ENCODE measurements at regions not wholly inside any gene's neighbourhood (a gene's known extent, or its start where the extent isn't known, plus 50 kb on each side); places are given as distances from the start of the nearest gene placed in this dataset.

- TF ChIP-seq, protein P1, sequence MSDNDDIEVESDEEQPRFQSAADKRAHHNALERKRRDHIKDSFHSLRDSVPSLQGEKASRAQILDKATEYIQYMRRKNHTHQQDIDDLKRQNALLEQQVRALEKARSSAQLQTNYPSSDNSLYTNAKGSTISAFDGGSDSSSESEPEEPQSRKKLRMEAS (IDR thresholded peaks at IDR 0.05): no peak
- TF ChIP-seq RAD21 (IDR thresholded peaks at IDR 0.05; ENCODE audit: low read depth): no peak
- no peak for TF ChIP-seq EP300 (IDR thresholded peaks at IDR 0.05; ENCODE audit: borderline replicate concordance)
Observed at GRCh38 chr21:33966324-33966949, 50.8 kb upstream of the ATP5PO start.
